GM19372 (cell line): ENCODE measurements at regions not wholly inside any gene's neighbourhood (a gene's known extent, or its start where the extent isn't known, plus 50 kb on each side); places are given as distances from the start of the nearest gene placed in this dataset.
"Not testable (repeated sequence)": the region's sequence is repeated elsewhere in the genome, so short reads cannot be mapped to it uniquely, and the experiment has no call there.

Source experiments
- ATAC-seq: cut with Tn5 transposase; IDR thresholded peaks from one replicate; pipeline ENCODE4 v1.9.1; 2021; ENCODE audit warnings: mild to moderate bottlenecking, low read depth, moderate library complexity; ENCODE audit not compliant: unreplicated experiment

- ATAC-seq = no peak
Observed at GRCh38 chr4:23423540-23423939, 466.3 kb downstream of the PPARGC1A start.

- no peak for ATAC-seq
Observed at GRCh38 chr4:23422878-23423277, 467.0 kb downstream of the PPARGC1A start.

GRCh38 chr4:23413631-23414030, 476.2 kb downstream of the PPARGC1A start:
- ATAC-seq = no peak

GRCh38 chr4:23412701-23413100, 477.1 kb downstream of the PPARGC1A start:
- ATAC-seq = no peak

- not testable (repeated sequence) for ATAC-seq
Observed at GRCh38 chr4:23408913-23409312, 480.9 kb downstream of the PPARGC1A start.

GRCh38 chr4:23401572-23401971, 488.3 kb downstream of the PPARGC1A start:
- ATAC-seq = no peak

GRCh38 chr4:23392860-23393458, 496.9 kb downstream of the PPARGC1A start:
- ATAC-seq = no peak

GRCh38 chr4:23390246-23390645, 499.6 kb downstream of the PPARGC1A start:
- ATAC-seq = no peak

GRCh38 chr4:23388699-23389395, 501.0 kb downstream of the PPARGC1A start:
- ATAC-seq = no peak

GRCh38 chr4:23388255-23388654, 501.6 kb downstream of the PPARGC1A start:
- ATAC-seq = no peak

- ATAC-seq = no peak
Observed at GRCh38 chr4:23384741-23385140, 505.1 kb downstream of the PPARGC1A start.

- no peak for ATAC-seq
Observed at GRCh38 chr4:23382879-23383278, 507.0 kb downstream of the PPARGC1A start.

- ATAC-seq = no peak
Observed at GRCh38 chr4:23374259-23374658, 515.6 kb downstream of the PPARGC1A start.

GRCh38 chr4:23373261-23373660, 516.6 kb downstream of the PPARGC1A start:
- no peak for ATAC-seq

- no peak for ATAC-seq
Observed at GRCh38 chr4:23371533-23371932, 518.3 kb downstream of the PPARGC1A start.

GRCh38 chr4:23369331-23369730, 520.5 kb downstream of the PPARGC1A start:
- no peak for ATAC-seq

- ATAC-seq = no peak
Observed at GRCh38 chr4:23368081-23368697, 521.7 kb downstream of the PPARGC1A start.

GRCh38 chr4:23366557-23366906, 523.3 kb downstream of the PPARGC1A start:
- no peak for ATAC-seq

- ATAC-seq = no peak
Observed at GRCh38 chr4:23365871-23366556, 523.8 kb downstream of the PPARGC1A start.

GRCh38 chr4:23365086-23365485, 524.8 kb downstream of the PPARGC1A start:
- no peak for ATAC-seq

- ATAC-seq = no peak
Observed at GRCh38 chr4:23364167-23364566, 525.7 kb downstream of the PPARGC1A start.
